ENCODE measurements at regions not wholly inside any gene's neighbourhood (a gene's known extent, or its start where the extent isn't known, plus 50 kb on each side); places are given as distances from the start of the nearest gene placed in this dataset.
"Not testable (repeated sequence)": the region's sequence is repeated elsewhere in the genome, so short reads cannot be mapped to it uniquely, and the experiment has no call there.

- DNase-seq (ENCODE audit: low read depth in 1 of 2, low spot score in 1 of 2) = no peak
- Histone ChIP-seq H3K4me3 (replicated peaks; ENCODE audit: insufficient read depth, low read length) (no peak overlapping the region), H3K27me3 (ENCODE audit: insufficient read depth, poor library complexity, severe bottlenecking) (no peaks in the 10 kb centered on the region), H3K27ac (replicated peaks) (no peak overlapping the region; the same call in 1 of the 2 replicates)
- no peak for TF ChIP-seq REST (IDR thresholded peaks at IDR 0.05; ENCODE audit: insufficient replicate concordance, low read depth)
These were observed 256.6 kb upstream of the PTBP2 start for GRCh38 chr1:96464991-96465390.

GRCh38 chr1:96465441-96465840 is 256.1 kb upstream of the PTBP2 start:
- peak; percentile 82 to 87 for DNase-seq (ENCODE audit: low read depth in 1 of 2, low spot score in 1 of 2)
- Histone ChIP-seq H3K27me3 (ENCODE audit: insufficient read depth, poor library complexity, severe bottlenecking) (no peaks in the 10 kb centered on the region), H3K27ac (replicated peaks) (no peak overlapping the region; the same call in 1 of the 2 replicates), H3K4me3 (replicated peaks; ENCODE audit: insufficient read depth, low read length) (no peak overlapping the region)
- 0 out of 2 replicates have a peak, but pooled peaks have one; percentile 36 for TF ChIP-seq POLR2AphosphoS5 (IDR thresholded peaks at IDR 0.05; ENCODE audit: low read depth)
- no peak for TF ChIP-seq REST (IDR thresholded peaks at IDR 0.05; ENCODE audit: insufficient replicate concordance, low read depth)

GRCh38 chr1:96466842-96467241 is 254.7 kb upstream of the PTBP2 start:
- no peak for DNase-seq (ENCODE audit: low read depth in 1 of 2, low spot score in 1 of 2)
- TF ChIP-seq GABPA (IDR thresholded peaks at IDR 0.05; ENCODE audit: low read depth) = no peak
- TF ChIP-seq REST (IDR thresholded peaks at IDR 0.05; ENCODE audit: insufficient replicate concordance, low read depth) = no peak
- TF ChIP-seq SPI1 (IDR thresholded peaks at IDR 0.05; ENCODE audit: borderline replicate concordance, low read depth) = no peak
- TF ChIP-seq POLR2AphosphoS5 (IDR thresholded peaks at IDR 0.05; ENCODE audit: low read depth) = no peak
- TF ChIP-seq CTCF (IDR thresholded peaks at IDR 0.05; ENCODE audit: insufficient read depth, low read length) = no peak
- H3K27me3 ChIP-seq (ENCODE audit: insufficient read depth, poor library complexity, severe bottlenecking) = no peaks in the 10 kb centered on the region
- no peak overlapping the region for H3K4me3 ChIP-seq (replicated peaks; ENCODE audit: insufficient read depth, low read length)
- H3K27ac ChIP-seq (replicated peaks) = no peak overlapping the region

- not testable (repeated sequence) for DNase-seq (ENCODE audit: low read depth in 1 of 2, low spot score in 1 of 2); H3K27me3 ChIP-seq (ENCODE audit: insufficient read depth, poor library complexity, severe bottlenecking); H3K4me3 ChIP-seq (replicated peaks; ENCODE audit: insufficient read depth, low read length); H3K27ac ChIP-seq (replicated peaks)
These were observed 251.9 kb upstream of the PTBP2 start for GRCh38 chr1:96469726-96470125.

GRCh38 chr1:96472471-96472870 is 249.1 kb upstream of the PTBP2 start:
- DNase-seq (ENCODE audit: low read depth in 1 of 2, low spot score in 1 of 2) = no peak
- no peak overlapping the region for H3K4me3 ChIP-seq (replicated peaks; ENCODE audit: insufficient read depth, low read length)
- H3K27ac ChIP-seq (replicated peaks) = no peak overlapping the region
- no peaks in the 10 kb centered on the region for H3K27me3 ChIP-seq (ENCODE audit: insufficient read depth, poor library complexity, severe bottlenecking)
- TF ChIP-seq SPI1 (IDR thresholded peaks at IDR 0.05; ENCODE audit: borderline replicate concordance, low read depth) = no peak
- TF ChIP-seq CTCF (IDR thresholded peaks at IDR 0.05; ENCODE audit: insufficient read depth, low read length) = no peak
- TF ChIP-seq POLR2AphosphoS5 (IDR thresholded peaks at IDR 0.05; ENCODE audit: low read depth) = no peak
- TF ChIP-seq REST (IDR thresholded peaks at IDR 0.05; ENCODE audit: insufficient replicate concordance, low read depth) = no peak
- TF ChIP-seq GABPA (IDR thresholded peaks at IDR 0.05; ENCODE audit: low read depth) = no peak
